ENCODE measurements at regions not wholly inside any gene's neighbourhood (a gene's known extent, or its start where the extent isn't known, plus 50 kb on each side); places are given as distances from the start of the nearest gene placed in this dataset.
A peak's percentile ranks its signal among the peaks of the same experiment; 100 is the strongest.
"Not testable (repeated sequence)": the region's sequence is repeated elsewhere in the genome, so short reads cannot be mapped to it uniquely, and the experiment has no call there.

GRCh38 chr10:38365917-38366316 lies 271.8 kb downstream of the ZNF37A start:
- not testable (repeated sequence) for H3K4me1 ChIP-seq (ENCODE audit: control insufficient read depth, insufficient read depth, low read length); H3K27me3 ChIP-seq (ENCODE audit: control insufficient read depth, insufficient read depth, low read length); H3K36me3 ChIP-seq (ENCODE audit: insufficient read depth, low read length); H3K4me3 ChIP-seq (ENCODE audit: low read length); H3K9me3 ChIP-seq (replicated peaks; ENCODE audit: low read length); H3K9ac ChIP-seq (ENCODE audit: low read depth, low read length); H3K4me2 ChIP-seq (ENCODE audit: low read length)

GRCh38 chr10:38383800-38384199 lies 289.7 kb downstream of the ZNF37A start:
- H3K9ac ChIP-seq (ENCODE audit: low read depth, low read length); H3K36me3 ChIP-seq (ENCODE audit: insufficient read depth, low read length); H3K4me3 ChIP-seq (ENCODE audit: low read length); H3K4me1 ChIP-seq (ENCODE audit: control insufficient read depth, insufficient read depth, low read length); H3K4me2 ChIP-seq (ENCODE audit: low read length); H3K27me3 ChIP-seq (ENCODE audit: control insufficient read depth, insufficient read depth, low read length); H3K9me3 ChIP-seq (replicated peaks; ENCODE audit: low read length): not testable (repeated sequence)

GRCh38 chr10:38386869-38387268 lies 292.7 kb downstream of the ZNF37A start:
- H3K4me1 ChIP-seq (ENCODE audit: control insufficient read depth, insufficient read depth, low read length); H3K9ac ChIP-seq (ENCODE audit: low read depth, low read length); H3K27me3 ChIP-seq (ENCODE audit: control insufficient read depth, insufficient read depth, low read length); H3K4me3 ChIP-seq (ENCODE audit: low read length); H3K36me3 ChIP-seq (ENCODE audit: insufficient read depth, low read length); H3K9me3 ChIP-seq (replicated peaks; ENCODE audit: low read length); H3K4me2 ChIP-seq (ENCODE audit: low read length): not testable (repeated sequence)

GRCh38 chr10:38390725-38391124 lies 296.6 kb downstream of the ZNF37A start:
- H3K9ac ChIP-seq (ENCODE audit: low read depth, low read length); H3K4me3 ChIP-seq (ENCODE audit: low read length); H3K4me1 ChIP-seq (ENCODE audit: control insufficient read depth, insufficient read depth, low read length): not testable (repeated sequence)

GRCh38 chr10:38395465-38395864 lies 301.3 kb downstream of the ZNF37A start:
- H3K27me3 ChIP-seq (ENCODE audit: control insufficient read depth, insufficient read depth, low read length); H3K4me3 ChIP-seq (ENCODE audit: low read length); H3K4me1 ChIP-seq (ENCODE audit: control insufficient read depth, insufficient read depth, low read length); H3K9me3 ChIP-seq (replicated peaks; ENCODE audit: low read length); H3K9ac ChIP-seq (ENCODE audit: low read depth, low read length); H3K36me3 ChIP-seq (ENCODE audit: insufficient read depth, low read length); H3K4me2 ChIP-seq (ENCODE audit: low read length): not testable (repeated sequence)

More at GRCh38 chr10:38390725-38391124, 296.6 kb downstream of the ZNF37A start:
- not testable (repeated sequence) for H3K36me3 ChIP-seq (ENCODE audit: insufficient read depth, low read length); H3K4me2 ChIP-seq (ENCODE audit: low read length); H3K27me3 ChIP-seq (ENCODE audit: control insufficient read depth, insufficient read depth, low read length); H3K9me3 ChIP-seq (replicated peaks; ENCODE audit: low read length)

GRCh38 chr10:38396178-38396954 lies 302.2 kb downstream of the ZNF37A start:
- H3K4me3 ChIP-seq (ENCODE audit: low read length); H3K27me3 ChIP-seq (ENCODE audit: control insufficient read depth, insufficient read depth, low read length); H3K4me2 ChIP-seq (ENCODE audit: low read length); H3K36me3 ChIP-seq (ENCODE audit: insufficient read depth, low read length); H3K9ac ChIP-seq (ENCODE audit: low read depth, low read length); H3K9me3 ChIP-seq (replicated peaks; ENCODE audit: low read length); H3K4me1 ChIP-seq (ENCODE audit: control insufficient read depth, insufficient read depth, low read length): not testable (repeated sequence)

GRCh38 chr10:38401565-38401964 lies 307.4 kb downstream of the ZNF37A start:
- H3K9ac ChIP-seq (ENCODE audit: low read depth, low read length); H3K36me3 ChIP-seq (ENCODE audit: insufficient read depth, low read length); H3K4me1 ChIP-seq (ENCODE audit: control insufficient read depth, insufficient read depth, low read length); H3K4me3 ChIP-seq (ENCODE audit: low read length); H3K9me3 ChIP-seq (replicated peaks; ENCODE audit: low read length); H3K27me3 ChIP-seq (ENCODE audit: control insufficient read depth, insufficient read depth, low read length); H3K4me2 ChIP-seq (ENCODE audit: low read length): not testable (repeated sequence)

GRCh38 chr10:38402442-38403346 lies 308.6 kb downstream of the ZNF37A start:
- not testable (repeated sequence) for H3K9me3 ChIP-seq (replicated peaks; ENCODE audit: low read length); H3K27me3 ChIP-seq (ENCODE audit: control insufficient read depth, insufficient read depth, low read length); H3K4me1 ChIP-seq (ENCODE audit: control insufficient read depth, insufficient read depth, low read length); H3K36me3 ChIP-seq (ENCODE audit: insufficient read depth, low read length)
- Histone ChIP-seq H3K4me2 (ENCODE audit: low read length) (peak overlapping the region; percentile 95), H3K4me3 (ENCODE audit: low read length) (peak overlapping the region; percentile 90), H3K9ac (ENCODE audit: low read depth, low read length) (peak overlapping the region; percentile 90)

- H3K9ac ChIP-seq (ENCODE audit: low read depth, low read length), result peak overlapping the region; percentile 90
- H3K4me2 ChIP-seq (ENCODE audit: low read length), result peak overlapping the region; percentile 86
- H3K27me3 ChIP-seq (ENCODE audit: control insufficient read depth, insufficient read depth, low read length); H3K4me1 ChIP-seq (ENCODE audit: control insufficient read depth, insufficient read depth, low read length); H3K9me3 ChIP-seq (replicated peaks; ENCODE audit: low read length); H3K36me3 ChIP-seq (ENCODE audit: insufficient read depth, low read length): not testable (repeated sequence)
- peak overlapping the region; percentile 76 for H3K4me3 ChIP-seq (ENCODE audit: low read length)
Observed at GRCh38 chr10:38403347-38404117, 309.4 kb downstream of the ZNF37A start.

GRCh38 chr10:38423634-38424033 lies 329.5 kb downstream of the ZNF37A start:
- not testable (repeated sequence) for H3K4me1 ChIP-seq (ENCODE audit: control insufficient read depth, insufficient read depth, low read length); H3K27me3 ChIP-seq (ENCODE audit: control insufficient read depth, insufficient read depth, low read length); H3K4me3 ChIP-seq (ENCODE audit: low read length); H3K9me3 ChIP-seq (replicated peaks; ENCODE audit: low read length); H3K9ac ChIP-seq (ENCODE audit: low read depth, low read length); H3K4me2 ChIP-seq (ENCODE audit: low read length); H3K36me3 ChIP-seq (ENCODE audit: insufficient read depth, low read length)

- H3K36me3 ChIP-seq (ENCODE audit: insufficient read depth, low read length); H3K27me3 ChIP-seq (ENCODE audit: control insufficient read depth, insufficient read depth, low read length); H3K4me1 ChIP-seq (ENCODE audit: control insufficient read depth, insufficient read depth, low read length); H3K9ac ChIP-seq (ENCODE audit: low read depth, low read length); H3K9me3 ChIP-seq (replicated peaks; ENCODE audit: low read length); H3K4me2 ChIP-seq (ENCODE audit: low read length); H3K4me3 ChIP-seq (ENCODE audit: low read length): not testable (repeated sequence)
Observed at GRCh38 chr10:38430242-38430641, 336.1 kb downstream of the ZNF37A start.

All from skeletal muscle satellite cell (primary cell).